HG03432 (cell line): ENCODE measurements at regions not wholly inside any gene's neighbourhood (a gene's known extent, or its start where the extent isn't known, plus 50 kb on each side); places are given as distances from the start of the nearest gene placed in this dataset.

Source experiments
- ATAC-seq: cut with Tn5 transposase; IDR thresholded peaks from one replicate; pipeline ENCODE4 v1.9.1; 2021; ENCODE audit warnings: mild to moderate bottlenecking, moderate library complexity; ENCODE audit not compliant: unreplicated experiment

- ATAC-seq, result no peak
Observed at GRCh38 chr9:25613709-25614108, 64.5 kb downstream of the TUSC1 start.

GRCh38 chr9:25603106-25603505 lies 75.1 kb downstream of the TUSC1 start:
- no peak for ATAC-seq

GRCh38 chr9:25602400-25603044 lies 75.7 kb downstream of the TUSC1 start:
- ATAC-seq, result no peak

DNA sequence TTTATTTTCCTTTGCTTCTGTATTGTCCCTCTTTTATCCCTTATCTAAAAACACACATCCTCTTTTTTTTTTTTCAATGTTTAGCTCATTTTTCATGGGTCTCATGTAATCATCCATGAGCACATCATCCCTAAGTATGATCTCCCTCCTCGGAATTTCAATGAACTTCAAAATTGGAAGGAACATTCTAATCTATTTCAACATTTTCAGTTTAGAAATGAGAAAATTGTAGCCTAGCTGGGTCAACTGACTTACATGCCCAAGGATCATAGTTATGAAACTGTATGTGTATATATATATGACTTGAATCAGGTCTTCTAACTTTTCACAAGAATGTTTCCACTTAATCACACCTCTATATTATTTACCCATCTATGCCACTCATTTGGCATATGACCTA lies 77.7 kb downstream of the TUSC1 start:
- ATAC-seq, result no peak

DNA sequence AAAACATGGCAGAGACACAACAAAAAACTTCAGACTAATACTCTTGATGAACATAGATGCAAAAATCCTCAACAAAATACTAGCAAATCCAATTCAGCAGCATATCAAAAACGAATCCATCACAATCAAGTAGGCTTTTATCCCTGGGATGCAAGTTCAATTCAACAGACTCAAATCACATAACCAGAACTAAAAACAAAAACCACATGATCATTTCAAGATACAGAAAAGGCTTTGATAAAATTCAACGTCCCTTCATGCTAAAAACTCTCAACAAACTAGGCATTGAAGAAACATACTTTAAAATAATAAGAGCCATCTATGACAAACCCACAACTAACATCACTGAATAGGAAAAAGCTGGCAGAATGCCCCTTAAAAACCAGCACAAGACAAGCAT lies 93.6 kb downstream of the TUSC1 start:
- ATAC-seq, result no peak

DNA sequence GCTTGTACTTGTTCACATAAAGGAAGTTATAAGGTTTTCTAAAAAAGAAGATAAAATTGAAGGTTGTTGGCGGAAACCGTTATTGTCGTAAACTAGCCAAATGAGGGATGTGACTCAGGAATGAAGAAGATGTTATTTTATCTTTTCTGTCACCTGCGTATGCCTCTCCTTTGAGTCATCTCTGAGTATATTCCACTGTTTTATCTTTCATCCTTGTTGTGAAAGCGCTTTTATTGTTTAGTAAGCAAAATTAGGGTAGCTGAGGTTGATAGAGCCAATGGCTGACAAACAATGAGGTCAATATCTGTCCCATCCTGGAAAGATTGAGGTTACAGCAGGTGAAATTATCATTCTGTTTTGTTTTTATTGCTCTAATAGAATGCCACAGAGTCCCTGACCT lies 105.0 kb downstream of the TUSC1 start:
- ATAC-seq, result no peak

- ATAC-seq, result no peak
Observed at GRCh38 chr9:25571491-25571890, 106.8 kb downstream of the TUSC1 start.

DNA sequence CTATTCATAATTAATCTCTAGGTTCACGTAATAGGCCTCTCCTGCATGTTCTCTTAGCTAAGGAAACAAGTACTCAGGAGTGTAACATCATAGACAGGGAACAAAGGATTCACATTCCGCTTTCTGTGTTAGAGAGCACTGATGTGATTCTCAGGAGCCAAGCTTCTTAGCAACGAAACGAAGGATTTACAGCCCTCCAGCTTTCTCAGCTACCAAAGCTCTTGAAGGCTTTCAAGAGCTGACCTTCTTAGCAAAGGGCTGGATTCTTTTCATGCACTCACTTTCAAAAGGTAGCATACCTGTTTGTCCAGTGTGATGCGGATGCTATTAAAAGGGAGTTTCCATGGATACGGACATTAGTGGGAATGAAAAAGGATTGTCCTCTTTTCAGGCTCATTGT lies 107.4 kb downstream of the TUSC1 start:
- ATAC-seq, result no peak

DNA sequence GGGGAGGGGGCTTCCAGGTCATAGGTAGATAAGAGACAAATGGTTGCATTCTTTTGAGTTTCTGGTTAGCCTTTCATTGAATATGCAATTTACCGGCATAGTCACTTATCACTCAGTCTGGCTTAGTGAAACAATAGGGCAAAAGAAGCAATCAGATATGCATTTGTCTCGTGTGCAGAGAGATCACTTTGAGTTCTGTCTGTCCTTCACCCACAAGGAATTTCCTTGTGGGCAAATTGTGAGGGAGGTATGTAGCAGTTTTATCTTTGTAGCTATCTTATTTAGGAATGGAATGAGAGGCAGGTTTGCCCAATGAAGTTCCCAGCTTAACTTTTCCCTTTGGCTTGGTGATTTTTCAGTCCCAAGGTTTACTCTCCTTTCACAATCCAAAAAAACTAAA lies 116.1 kb downstream of the TUSC1 start:
- ATAC-seq, result no peak

DNA sequence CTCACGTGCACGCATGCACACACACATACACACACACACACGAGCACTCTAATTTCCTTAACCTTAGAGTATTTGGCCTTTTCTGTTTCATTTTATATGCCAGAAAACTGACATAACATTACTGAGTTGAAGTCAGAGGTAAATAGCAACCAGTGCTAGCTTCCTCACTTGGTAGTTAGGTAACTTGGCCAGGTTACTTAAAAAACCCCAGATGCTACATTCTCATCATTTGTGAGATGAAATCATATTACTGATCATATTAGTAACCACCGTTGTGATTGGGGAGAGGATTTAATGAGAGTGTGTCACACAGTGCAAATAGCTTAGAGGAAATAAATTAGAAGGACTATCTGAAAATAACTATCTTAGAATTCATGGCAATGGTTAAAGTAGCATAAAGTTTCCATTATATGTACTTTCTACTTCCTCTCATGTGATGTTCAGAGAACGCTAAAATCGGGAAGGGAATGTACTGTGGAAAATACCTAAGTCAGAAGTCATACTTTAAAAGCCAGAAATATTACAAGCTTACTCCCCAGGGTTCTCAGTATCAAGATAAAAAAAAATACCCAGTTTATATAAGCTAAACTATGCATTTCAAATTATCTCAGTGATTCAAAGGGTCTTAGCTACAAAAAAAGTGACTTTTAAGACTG lies 120.5 kb downstream of the TUSC1 start:
- ATAC-seq, result peak; percentile 66

- no peak for ATAC-seq
Observed at GRCh38 chr9:25556540-25556939, 121.7 kb downstream of the TUSC1 start.

- no peak for ATAC-seq
Observed at GRCh38 chr9:25548847-25549246, 129.4 kb downstream of the TUSC1 start.

DNA sequence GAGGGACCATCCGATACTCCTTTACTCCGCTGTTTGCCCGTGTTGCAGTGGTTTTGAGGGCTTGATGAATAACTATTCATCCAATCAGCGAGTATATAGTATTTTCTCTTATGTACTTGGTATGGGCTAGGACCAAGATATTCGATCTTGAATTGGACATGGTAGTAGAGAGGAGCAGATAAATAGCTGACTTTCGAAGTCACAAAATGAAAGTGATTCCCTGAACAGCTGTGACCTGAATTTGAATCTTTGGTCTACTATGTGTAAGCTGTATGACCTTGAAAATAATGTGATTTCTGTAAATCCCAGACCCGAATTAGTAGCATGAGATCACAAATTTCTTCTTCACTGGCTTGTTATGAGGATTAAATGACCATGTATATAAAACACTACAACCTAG lies 134.4 kb downstream of the TUSC1 start:
- no peak for ATAC-seq

DNA sequence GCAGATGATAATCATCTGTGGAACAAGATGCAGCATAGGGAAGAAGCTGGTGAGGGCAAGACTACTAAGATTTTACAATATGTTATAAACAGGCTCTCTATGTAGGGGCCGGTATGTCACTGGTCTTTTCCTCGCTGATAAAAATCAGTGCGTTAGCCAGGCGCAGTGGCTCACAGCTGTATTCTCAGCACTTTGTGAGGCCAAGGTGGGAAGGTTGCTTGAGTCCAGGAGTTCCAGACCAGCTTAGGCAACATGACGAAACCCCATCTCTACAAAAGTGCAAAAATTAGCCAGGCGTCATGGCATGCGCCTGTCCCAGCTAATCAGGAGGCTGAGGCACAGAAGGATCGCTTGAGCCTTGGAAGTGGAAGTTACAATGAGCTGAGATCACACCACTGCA lies 135.9 kb downstream of the TUSC1 start:
- ATAC-seq, result no peak

DNA sequence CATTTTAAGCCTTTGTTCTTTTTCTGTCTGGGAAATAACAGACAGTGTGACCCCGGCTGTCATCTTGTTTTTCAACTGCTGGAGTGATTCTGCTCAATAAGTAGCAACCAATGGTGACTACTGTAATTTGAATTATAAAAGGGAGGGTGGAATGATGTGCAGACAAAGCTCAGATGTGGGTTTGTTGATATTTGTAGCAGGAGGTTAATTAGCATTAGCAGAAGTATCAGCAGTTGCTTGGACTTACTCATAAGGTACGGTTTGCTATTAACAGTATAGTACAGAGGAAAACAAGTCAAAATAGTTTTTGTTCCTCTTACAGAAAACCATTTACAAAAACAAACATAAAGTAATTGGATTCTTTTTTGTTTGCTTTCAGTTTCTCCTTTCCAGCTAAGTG lies 140.4 kb downstream of the TUSC1 start:
- ATAC-seq, result peak; percentile 67

DNA sequence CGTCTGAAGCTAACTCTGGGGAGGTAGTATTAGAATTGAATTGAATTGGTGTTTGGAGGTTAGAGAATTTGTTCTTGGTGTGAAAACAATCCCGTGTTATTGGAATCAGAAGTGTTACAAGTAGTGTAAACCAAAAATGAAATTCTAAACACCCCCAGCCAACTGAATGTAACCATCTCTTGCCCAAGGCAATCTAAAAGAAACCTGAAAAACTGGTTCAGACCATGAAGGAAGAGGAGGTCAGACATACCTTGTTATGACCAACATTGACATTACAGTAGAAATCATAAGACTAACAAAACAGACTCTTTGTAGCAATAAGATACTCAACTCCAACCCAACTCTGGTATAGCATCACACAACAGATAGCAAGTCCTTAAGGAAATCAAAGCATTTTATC lies 159.0 kb downstream of the TUSC1 start:
- ATAC-seq, result no peak

- ATAC-seq, result no peak
Observed at GRCh38 chr9:25517701-25518100, 160.5 kb downstream of the TUSC1 start.

DNA sequence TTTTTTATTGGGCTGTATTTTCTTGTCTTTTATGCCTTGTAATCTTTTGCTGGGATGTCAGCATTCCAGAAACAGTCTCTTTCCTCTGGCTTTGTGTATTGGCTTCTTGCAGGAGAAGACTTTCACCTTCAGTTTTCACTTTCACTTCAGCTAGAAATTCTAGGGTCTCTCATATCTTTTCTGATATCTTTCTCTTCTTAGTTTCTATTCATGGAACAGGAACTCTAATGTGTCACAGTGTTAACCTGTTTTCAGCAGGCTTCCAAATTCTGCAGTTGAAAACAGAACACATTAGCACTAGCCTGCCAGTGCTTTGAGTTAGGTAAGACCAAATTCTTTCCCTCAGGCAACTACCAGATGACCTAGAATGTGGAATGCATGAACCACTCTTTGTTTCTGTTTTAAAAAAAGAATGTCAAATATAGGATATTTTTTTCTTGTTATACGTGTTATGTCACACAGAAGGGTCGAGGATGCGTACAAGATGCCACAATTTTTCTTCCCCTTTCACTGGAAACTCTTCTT lies 164.7 kb downstream of the TUSC1 start:
- ATAC-seq, result peak; percentile 46

DNA sequence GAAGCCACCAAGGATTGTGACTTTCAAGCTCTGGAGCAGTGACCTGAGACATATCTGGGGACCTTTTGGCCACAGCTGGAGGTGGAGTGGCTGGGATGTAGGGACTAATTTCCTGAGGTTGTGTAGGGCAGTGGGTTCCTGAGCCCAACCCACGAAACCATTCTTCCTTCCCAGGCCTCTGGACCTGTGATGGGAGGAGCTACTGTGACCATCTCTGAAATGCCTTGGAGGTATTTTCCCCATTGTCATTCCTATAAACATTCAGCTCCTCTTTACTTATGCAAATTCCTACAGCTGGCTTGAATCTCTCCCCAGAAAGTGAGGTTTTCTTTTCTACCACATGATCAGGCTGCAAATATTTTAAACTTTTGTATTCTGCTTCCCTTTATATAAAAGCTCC lies 172.6 kb downstream of the TUSC1 start:
- ATAC-seq, result no peak

GRCh38 chr9:25481372-25481771 lies 196.9 kb downstream of the TUSC1 start:
- ATAC-seq, result no peak

GRCh38 chr9:25480696-25481095 lies 197.5 kb downstream of the TUSC1 start:
- ATAC-seq, result no peak

- ATAC-seq, result no peak
Observed at GRCh38 chr9:25472681-25473080, 205.6 kb downstream of the TUSC1 start.
